G401.6 (cell line): ENCODE measurements at regions not wholly inside any gene's neighbourhood (a gene's known extent, or its start where the extent isn't known, plus 50 kb on each side); places are given as distances from the start of the nearest gene placed in this dataset.
A peak's percentile ranks its signal among the peaks of the same experiment; 100 is the strongest.
"Not testable (repeated sequence)": the region's sequence is repeated elsewhere in the genome, so short reads cannot be mapped to it uniquely, and the experiment has no call there.

Source experiments
- FAIRE-seq: peaks from 2 replicates; lab custom pipeline; 2012; peaks lifted over from hg19 to GRCh38; lab: Jason Lieb, UNC

DNA sequence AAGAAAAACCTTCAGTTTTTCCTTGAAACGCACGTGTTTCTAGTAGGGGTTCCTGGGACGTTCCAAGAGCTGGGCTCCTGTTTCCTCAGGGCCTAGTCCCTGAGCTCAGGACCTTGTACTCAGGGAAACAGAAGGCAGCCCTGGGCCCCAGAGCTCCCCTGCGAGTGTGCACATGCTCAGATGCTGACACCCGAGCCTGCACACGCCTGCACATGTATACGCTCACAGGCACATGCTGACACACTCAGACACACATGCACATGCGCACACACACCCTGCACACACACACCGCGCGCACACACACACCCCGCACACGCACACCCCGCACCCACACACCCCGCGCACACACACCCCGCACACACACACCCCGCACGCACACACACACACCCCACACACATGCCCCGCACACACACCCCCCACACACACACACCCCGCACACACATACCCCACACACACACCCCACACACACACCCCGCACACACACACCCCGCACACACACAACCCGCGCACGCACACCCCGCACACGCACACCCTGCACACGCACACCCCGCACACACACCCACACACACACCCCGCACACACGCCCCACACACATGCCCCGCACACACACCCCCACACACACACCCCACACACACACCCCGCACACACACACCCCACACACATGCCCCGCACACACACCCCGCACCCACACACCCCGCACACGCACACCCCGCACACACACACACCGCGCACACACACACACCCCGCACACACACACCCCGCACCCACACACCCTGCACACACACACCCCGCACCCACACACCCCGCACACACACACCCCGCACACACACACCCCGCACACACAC is 52.2 kb downstream of the CALML3 start:
- peak; percentile 48 for FAIRE-seq

- not testable (repeated sequence) for FAIRE-seq
Measured at GRCh38 chr10:5580038-5580428, 55.3 kb downstream of the CALML3 start.

DNA sequence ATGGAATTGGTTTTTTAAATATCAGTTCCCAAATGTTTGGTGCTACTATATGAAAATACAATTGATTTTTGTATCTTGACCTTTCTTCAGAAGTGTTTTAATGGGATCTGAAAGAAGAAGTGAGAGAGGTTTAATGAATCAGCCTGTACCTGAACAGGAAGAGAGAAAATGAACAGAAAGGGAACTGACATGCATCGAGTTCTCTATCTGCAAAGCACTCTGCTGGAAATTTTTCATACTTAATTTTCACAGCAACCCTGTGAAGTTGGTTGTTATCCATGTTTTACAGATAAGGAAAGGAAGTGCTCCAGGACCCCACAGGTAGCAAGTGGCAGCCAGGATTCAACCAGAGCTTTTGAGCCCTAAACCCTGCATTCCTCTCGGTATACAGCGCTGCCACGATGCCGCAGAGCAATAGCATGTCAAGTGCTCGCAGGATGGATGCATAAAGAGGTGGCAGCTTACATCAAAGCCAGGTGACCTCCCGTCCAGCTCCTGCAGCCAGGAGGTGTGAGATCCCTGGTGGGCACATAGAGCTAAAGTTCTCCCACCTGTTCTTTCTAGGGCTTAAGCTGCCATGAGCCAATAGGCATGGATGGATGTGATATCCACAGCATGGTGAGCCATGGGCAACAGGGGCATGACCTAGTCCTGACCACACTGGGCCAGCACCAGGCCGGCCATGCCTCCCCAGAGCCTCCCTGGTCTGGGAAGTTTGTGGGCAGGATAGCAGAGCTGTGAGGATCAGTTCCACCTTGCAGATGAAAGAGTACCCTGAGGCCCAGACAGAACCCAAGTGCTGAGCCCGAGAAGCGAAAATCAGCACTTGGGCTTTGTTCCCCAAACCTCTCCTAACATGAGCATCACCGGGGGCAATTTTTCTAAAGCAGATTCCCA is 57.2 kb downstream of the CALML3 start:
- no peak for FAIRE-seq

DNA sequence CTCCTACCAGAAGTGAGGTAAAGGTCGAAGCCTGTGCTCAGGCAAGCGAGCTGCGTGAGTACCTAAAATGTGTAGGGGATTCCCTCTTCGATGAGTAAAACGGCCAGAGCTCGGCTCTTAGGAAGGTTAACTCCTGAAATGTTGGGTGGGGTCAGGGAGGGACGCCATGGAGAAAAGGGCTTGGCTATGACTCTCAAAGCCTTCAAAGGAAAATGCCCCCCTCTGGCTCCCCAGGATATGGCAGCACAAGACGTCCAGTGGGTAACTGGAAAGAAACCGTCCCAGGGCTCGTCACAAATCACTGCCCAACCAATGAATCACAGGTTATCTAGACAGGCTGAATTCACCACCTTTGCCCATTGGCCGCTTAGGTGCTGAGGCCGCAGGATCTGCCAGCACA is 58.0 kb downstream of the CALML3 start:
- no peak for FAIRE-seq

DNA sequence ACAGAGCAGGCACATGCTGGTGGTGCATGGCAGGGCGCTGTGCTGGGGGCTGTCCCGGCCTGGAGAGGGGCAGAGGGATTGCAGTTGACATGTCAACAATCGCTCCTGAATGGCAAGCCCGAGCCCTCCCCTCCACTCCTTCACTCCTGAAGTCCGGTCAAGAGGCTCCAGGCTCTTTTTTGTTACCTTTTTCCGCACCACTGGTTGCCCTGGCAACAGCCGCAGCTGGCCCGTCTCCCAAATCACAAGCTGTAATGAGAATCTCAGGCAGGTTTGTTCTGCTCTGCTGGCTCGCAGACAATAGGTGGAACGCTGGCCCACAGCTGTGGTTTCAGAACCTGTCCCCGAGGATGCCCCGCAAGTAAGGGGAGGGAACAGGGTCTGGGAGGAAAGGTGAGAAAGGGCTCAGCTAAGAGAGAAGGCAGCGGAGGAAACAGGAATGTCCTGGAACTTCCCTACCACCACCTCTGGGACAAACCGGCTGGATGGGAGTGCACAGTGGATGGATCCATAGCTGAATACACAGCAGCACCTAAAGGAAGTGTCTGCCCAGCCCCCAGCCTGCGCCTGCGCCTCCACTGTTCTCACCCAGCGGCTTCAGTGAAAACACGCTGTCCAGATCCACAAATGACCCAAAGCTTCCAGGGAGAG is 58.9 kb downstream of the CALML3 start:
- FAIRE-seq = no peak

GRCh38 chr10:5584895-5585516 is 60.2 kb downstream of the CALML3 start:
- FAIRE-seq = no peak

- FAIRE-seq = no peak
Measured at GRCh38 chr10:5585517-5586206, 60.9 kb downstream of the CALML3 start.

- FAIRE-seq = no peak
Measured at GRCh38 chr10:5587151-5588079, 62.7 kb downstream of the CALML3 start.

- FAIRE-seq = no peak
Measured at GRCh38 chr10:5588080-5588453, 63.3 kb downstream of the CALML3 start.

GRCh38 chr10:5588603-5589002 is 63.8 kb downstream of the CALML3 start:
- no peak for FAIRE-seq
